ENCODE measurements at regions not wholly inside any gene's neighbourhood (a gene's known extent, or its start where the extent isn't known, plus 50 kb on each side); places are given as distances from the start of the nearest gene placed in this dataset.
A peak's percentile ranks its signal among the peaks of the same experiment; 100 is the strongest.

GRCh38 chr16:79400462-79401149, 199.9 kb downstream of the MAF start:
- Histone ChIP-seq H3K4me3 (ENCODE audit: low read depth, low read length) (no peak overlapping the region), H3K9me3 (ENCODE audit: insufficient read depth, low read depth, low read length) (no peaks in the 10 kb centered on the region), H3K14ac (ENCODE audit: low read length) (no peak overlapping the region), H3K23ac (ENCODE audit: low read length) (no peak overlapping the region), H4K12ac (ENCODE audit: low read depth, low read length) (no peak overlapping the region), H2BK120ac (ENCODE audit: insufficient read depth, low read length, poor library complexity) (no peak overlapping the region), H2BK12ac (ENCODE audit: low read length) (no peak overlapping the region), H3K9ac (ENCODE audit: low read length) (no peak overlapping the region), H3K27ac (ENCODE audit: low read depth, low read length) (no peak overlapping the region), H2AK5ac (ENCODE audit: low read length) (no peak overlapping the region), H2AFZ (ENCODE audit: insufficient read depth, low read length, poor library complexity) (no peak overlapping the region), H4K91ac (ENCODE audit: low read depth, low read length) (no peak overlapping the region), H3K4ac (ENCODE audit: low read depth, low read length) (no peak overlapping the region), H4K8ac (ENCODE audit: low read depth, low read length) (no peak overlapping the region), H3K79me2 (ENCODE audit: control insufficient read depth, insufficient read depth, low read length, poor library complexity) (no peaks in the 10 kb centered on the region), H2BK5ac (ENCODE audit: low read depth, low read length, poor library complexity) (no peak overlapping the region), H3K27me3 (ENCODE audit: insufficient read depth, low read length) (peaks cover 2% of the 10 kb centered on the region), H3K4me2 (ENCODE audit: low read length) (no peak overlapping the region), H3K4me1 (ENCODE audit: control insufficient read depth in 1 of 2, insufficient read depth in 2 of 2, low read length in 2 of 2) (peaks cover 2 to 7% of the 10 kb centered on the region in 2 experiments), H3K79me1 (ENCODE audit: low read length) (no peaks in the 10 kb centered on the region), H3K18ac (ENCODE audit: low read length) (no peak overlapping the region), H3K36me3 (ENCODE audit: control insufficient read depth in 1 of 2, insufficient read depth in 2 of 2, low read length in 2 of 2) (no peaks in the 10 kb centered on the region)
- no CpG with 5 or more reads among the region's 13 CpGs for WGBS (ENCODE audit: extremely low coverage, insufficient coverage, insufficient read length)
- DNase-seq: peak; percentile 60 to 75

GRCh38 chr16:79395591-79395990, 204.9 kb downstream of the MAF start:
- no peak overlapping the region for H3K18ac ChIP-seq (ENCODE audit: low read length)
- H3K4ac ChIP-seq (ENCODE audit: low read depth, low read length): no peak overlapping the region
- no peak overlapping the region for H3K4me3 ChIP-seq (ENCODE audit: low read depth, low read length)
- no peak overlapping the region for H2AK5ac ChIP-seq (ENCODE audit: low read length)
- H4K91ac ChIP-seq (ENCODE audit: low read depth, low read length): no peak overlapping the region
- H3K27me3 ChIP-seq (ENCODE audit: insufficient read depth, low read length): peaks cover 2% of the 10 kb centered on the region
- H3K79me2 ChIP-seq (ENCODE audit: control insufficient read depth, insufficient read depth, low read length, poor library complexity): no peaks in the 10 kb centered on the region
- H3K4me2 ChIP-seq (ENCODE audit: low read length): no peak overlapping the region
- H3K9ac ChIP-seq (ENCODE audit: low read length): no peak overlapping the region
- H2AFZ ChIP-seq (ENCODE audit: insufficient read depth, low read length, poor library complexity): no peak overlapping the region
- no peak overlapping the region for H2BK12ac ChIP-seq (ENCODE audit: low read length)
- peaks cover 0 to 2% of the 10 kb centered on the region in 2 experiments for H3K4me1 ChIP-seq (ENCODE audit: control insufficient read depth in 1 of 2, insufficient read depth in 2 of 2, low read length in 2 of 2)
- H4K12ac ChIP-seq (ENCODE audit: low read depth, low read length): no peak overlapping the region
- no peaks in the 10 kb centered on the region for H3K79me1 ChIP-seq (ENCODE audit: low read length)
- no peak overlapping the region for H4K8ac ChIP-seq (ENCODE audit: low read depth, low read length)
- H3K14ac ChIP-seq (ENCODE audit: low read length): no peak overlapping the region
- no CpG with 5 or more reads among the region's 5 CpGs for WGBS (ENCODE audit: extremely low coverage, insufficient coverage, insufficient read length)
- H3K9me3 ChIP-seq (ENCODE audit: insufficient read depth, low read depth, low read length): no peaks in the 10 kb centered on the region
- H3K27ac ChIP-seq (ENCODE audit: low read depth, low read length): no peak overlapping the region
- DNase-seq: no peak
- H2BK5ac ChIP-seq (ENCODE audit: low read depth, low read length, poor library complexity): no peak overlapping the region
- no peaks in the 10 kb centered on the region for H3K36me3 ChIP-seq (ENCODE audit: control insufficient read depth in 1 of 2, insufficient read depth in 2 of 2, low read length in 2 of 2)
- no peak overlapping the region for H3K23ac ChIP-seq (ENCODE audit: low read length)
- H2BK120ac ChIP-seq (ENCODE audit: insufficient read depth, low read length, poor library complexity): no peak overlapping the region

GRCh38 chr16:79394206-79394605, 206.3 kb downstream of the MAF start:
- Histone ChIP-seq H2BK120ac (ENCODE audit: insufficient read depth, low read length, poor library complexity) (no peak overlapping the region), H4K8ac (ENCODE audit: low read depth, low read length) (no peak overlapping the region), H3K4me3 (ENCODE audit: low read depth, low read length) (no peak overlapping the region), H2BK5ac (ENCODE audit: low read depth, low read length, poor library complexity) (no peak overlapping the region), H3K4ac (ENCODE audit: low read depth, low read length) (no peak overlapping the region), H3K18ac (ENCODE audit: low read length) (no peak overlapping the region), H3K4me1 (ENCODE audit: control insufficient read depth in 1 of 2, insufficient read depth in 2 of 2, low read length in 2 of 2) (peaks cover 0 to 2% of the 10 kb centered on the region in 2 experiments), H2AFZ (ENCODE audit: insufficient read depth, low read length, poor library complexity) (no peak overlapping the region), H4K12ac (ENCODE audit: low read depth, low read length) (no peak overlapping the region), H2BK12ac (ENCODE audit: low read length) (no peak overlapping the region), H4K91ac (ENCODE audit: low read depth, low read length) (no peak overlapping the region), H3K79me1 (ENCODE audit: low read length) (no peaks in the 10 kb centered on the region), H2AK5ac (ENCODE audit: low read length) (no peak overlapping the region), H3K27me3 (ENCODE audit: insufficient read depth, low read length) (peaks cover 2% of the 10 kb centered on the region), H3K9ac (ENCODE audit: low read length) (no peak overlapping the region), H3K36me3 (ENCODE audit: control insufficient read depth in 1 of 2, insufficient read depth in 2 of 2, low read length in 2 of 2) (no peaks in the 10 kb centered on the region), H3K27ac (ENCODE audit: low read depth, low read length) (no peak overlapping the region), H3K9me3 (ENCODE audit: insufficient read depth, low read depth, low read length) (no peaks in the 10 kb centered on the region), H3K4me2 (ENCODE audit: low read length) (no peak overlapping the region), H3K23ac (ENCODE audit: low read length) (no peak overlapping the region), H3K79me2 (ENCODE audit: control insufficient read depth, insufficient read depth, low read length, poor library complexity) (no peaks in the 10 kb centered on the region), H3K14ac (ENCODE audit: low read length) (no peak overlapping the region)
- no peak for DNase-seq
- WGBS (ENCODE audit: extremely low coverage, insufficient coverage, insufficient read length): no CpG with 5 or more reads among the region's 3 CpGs

- Histone ChIP-seq H2BK120ac (ENCODE audit: insufficient read depth, low read length, poor library complexity) (no peak overlapping the region), H3K4ac (ENCODE audit: low read depth, low read length) (no peak overlapping the region), H3K4me2 (ENCODE audit: low read length) (no peak overlapping the region), H3K79me1 (ENCODE audit: low read length) (no peaks in the 10 kb centered on the region), H3K14ac (ENCODE audit: low read length) (no peak overlapping the region), H3K18ac (ENCODE audit: low read length) (no peak overlapping the region), H3K4me1 (ENCODE audit: control insufficient read depth in 1 of 2, insufficient read depth in 2 of 2, low read length in 2 of 2) (peaks cover 0 to 2% of the 10 kb centered on the region in 2 experiments), H3K36me3 (ENCODE audit: control insufficient read depth in 1 of 2, insufficient read depth in 2 of 2, low read length in 2 of 2) (no peaks in the 10 kb centered on the region), H2AFZ (ENCODE audit: insufficient read depth, low read length, poor library complexity) (no peak overlapping the region), H3K4me3 (ENCODE audit: low read depth, low read length) (no peak overlapping the region), H4K12ac (ENCODE audit: low read depth, low read length) (no peak overlapping the region), H2BK5ac (ENCODE audit: low read depth, low read length, poor library complexity) (no peak overlapping the region), H3K9me3 (ENCODE audit: insufficient read depth, low read depth, low read length) (no peaks in the 10 kb centered on the region), H4K91ac (ENCODE audit: low read depth, low read length) (no peak overlapping the region), H2BK12ac (ENCODE audit: low read length) (no peak overlapping the region), H4K8ac (ENCODE audit: low read depth, low read length) (no peak overlapping the region), H2AK5ac (ENCODE audit: low read length) (no peak overlapping the region), H3K27ac (ENCODE audit: low read depth, low read length) (no peak overlapping the region), H3K27me3 (ENCODE audit: insufficient read depth, low read length) (peaks cover 2% of the 10 kb centered on the region), H3K79me2 (ENCODE audit: control insufficient read depth, insufficient read depth, low read length, poor library complexity) (no peaks in the 10 kb centered on the region), H3K23ac (ENCODE audit: low read length) (no peak overlapping the region), H3K9ac (ENCODE audit: low read length) (no peak overlapping the region)
- DNase-seq: no peak
- WGBS (ENCODE audit: extremely low coverage, insufficient coverage, insufficient read length): no CpG with 5 or more reads among the region's 2 CpGs
Measured at GRCh38 chr16:79393564-79393963, 207.0 kb downstream of the MAF start.

All from trophoblast cell (in vitro differentiated cells and primary cell).